Right lobe of liver (tissue), 4 donors: ENCODE measurements at regions not wholly inside any gene's neighbourhood (a gene's known extent, or its start where the extent isn't known, plus 50 kb on each side); places are given as distances from the start of the nearest gene placed in this dataset.

ENCODE experiments used
- POLR2A ChIP-seq: fragments of 450-650 bp; IDR thresholded peaks from one replicate; pipeline ENCODE4 v1.6.1; 2017; ENCODE audit warnings: antibody characterized with exemption, mild to moderate bottlenecking
- TF ChIP-seq, protein P1 (sequence below), 4 donors: fragments of 200-600 bp in 3 of 4; fragments of 450-650 bp in 1 of 4; IDR thresholded peaks; one replicate each; pipeline versions ENCODE4 v1.5.1 to v1.8.0; 2016 to 2022; ENCODE audit warnings: antibody characterized with exemption in 4 of 4, mild to moderate bottlenecking in 2 of 4
- donor health status: DM: no; HTN: no; CAD: no.
- donor health status: DM: no; HTN: no; CAD: no.
- donor health status: DM: no; HTN: yes; CAD: no.

DNA sequence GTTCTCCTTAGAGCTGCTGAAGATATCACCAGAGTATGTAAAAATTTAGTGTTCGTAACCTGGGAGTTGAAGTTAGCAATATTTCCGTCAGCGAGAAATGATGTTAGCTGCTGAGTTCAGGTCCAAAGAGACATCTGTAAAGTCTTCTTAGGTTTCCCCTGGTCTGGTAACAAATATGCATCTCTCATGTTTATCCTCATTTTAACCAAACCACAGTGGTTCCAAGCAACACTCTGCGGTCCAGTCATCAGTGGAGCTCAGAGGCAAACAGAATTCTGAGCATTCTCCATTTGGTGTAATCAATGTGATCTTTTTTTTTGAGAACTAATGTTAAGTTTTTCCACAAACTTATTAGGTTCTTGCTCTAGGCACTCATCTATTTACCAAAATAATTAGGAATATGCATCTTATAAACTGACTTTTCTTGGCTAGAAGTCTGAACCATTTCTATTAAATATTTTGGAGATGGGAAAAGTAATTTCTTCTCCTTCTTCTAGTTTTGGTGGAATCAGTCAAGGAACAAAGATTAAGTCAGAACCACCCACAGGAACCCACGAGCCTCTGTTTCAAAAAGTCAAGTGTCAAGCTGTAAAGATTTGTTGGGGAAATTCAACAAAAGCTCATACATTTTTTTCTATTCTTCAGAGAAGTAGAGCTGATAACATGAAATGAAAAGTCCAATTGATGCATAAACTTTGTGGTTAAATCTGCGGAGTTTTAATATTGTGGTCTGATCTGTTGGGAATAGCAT, 64.7 kb downstream of the IFNG start:
- no peak for TF ChIP-seq POLR2A
- TF ChIP-seq, protein P1, sequence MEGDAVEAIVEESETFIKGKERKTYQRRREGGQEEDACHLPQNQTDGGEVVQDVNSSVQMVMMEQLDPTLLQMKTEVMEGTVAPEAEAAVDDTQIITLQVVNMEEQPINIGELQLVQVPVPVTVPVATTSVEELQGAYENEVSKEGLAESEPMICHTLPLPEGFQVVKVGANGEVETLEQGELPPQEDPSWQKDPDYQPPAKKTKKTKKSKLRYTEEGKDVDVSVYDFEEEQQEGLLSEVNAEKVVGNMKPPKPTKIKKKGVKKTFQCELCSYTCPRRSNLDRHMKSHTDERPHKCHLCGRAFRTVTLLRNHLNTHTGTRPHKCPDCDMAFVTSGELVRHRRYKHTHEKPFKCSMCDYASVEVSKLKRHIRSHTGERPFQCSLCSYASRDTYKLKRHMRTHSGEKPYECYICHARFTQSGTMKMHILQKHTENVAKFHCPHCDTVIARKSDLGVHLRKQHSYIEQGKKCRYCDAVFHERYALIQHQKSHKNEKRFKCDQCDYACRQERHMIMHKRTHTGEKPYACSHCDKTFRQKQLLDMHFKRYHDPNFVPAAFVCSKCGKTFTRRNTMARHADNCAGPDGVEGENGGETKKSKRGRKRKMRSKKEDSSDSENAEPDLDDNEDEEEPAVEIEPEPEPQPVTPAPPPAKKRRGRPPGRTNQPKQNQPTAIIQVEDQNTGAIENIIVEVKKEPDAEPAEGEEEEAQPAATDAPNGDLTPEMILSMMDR (IDR thresholded peaks at IDR 0.05), result no peak
